ENCODE measurements at regions not wholly inside any gene's neighbourhood (a gene's known extent, or its start where the extent isn't known, plus 50 kb on each side); places are given as distances from the start of the nearest gene placed in this dataset.
"Not testable (repeated sequence)": the region's sequence is repeated elsewhere in the genome, so short reads cannot be mapped to it uniquely, and the experiment has no call there.

DNA sequence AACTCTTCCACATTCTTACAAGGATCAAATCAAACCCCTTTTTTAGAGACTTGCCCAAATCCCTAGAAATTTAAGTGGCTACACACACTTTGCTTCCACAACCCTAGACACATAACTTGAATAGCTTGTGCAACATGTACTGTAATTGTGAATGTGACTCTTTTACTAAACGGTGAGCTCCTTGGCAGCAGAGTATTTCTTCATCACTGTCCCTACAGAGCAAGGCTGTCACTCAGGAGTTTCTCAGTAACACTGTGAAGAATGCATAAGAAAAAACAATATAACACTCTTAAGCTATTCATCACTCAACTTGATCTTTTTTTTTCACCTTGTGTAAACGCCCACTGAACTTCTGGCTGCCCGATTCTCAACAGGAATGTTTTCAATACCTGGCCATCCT is 53.8 kb upstream of the ADAMTS18 start:
- Histone ChIP-seq H3K27ac (ENCODE audit: low read depth, low read length) (no peak overlapping the region), H3K4me1 (ENCODE audit: control insufficient read depth, insufficient read depth, low read length) (no peaks in the 10 kb centered on the region), H3K27me3 (ENCODE audit: control insufficient read depth, insufficient read depth, low read length) (no peaks in the 10 kb centered on the region), H3K9ac (ENCODE audit: low read depth, low read length) (no peak overlapping the region), H3K4me3 (ENCODE audit: low read depth, low read length) (no peak overlapping the region), H3K9me3 (ENCODE audit: control insufficient read depth, insufficient read depth, low read length) (no peaks in the 10 kb centered on the region), H3K36me3 (ENCODE audit: control insufficient read depth, insufficient read depth, low read length) (no peaks in the 10 kb centered on the region)

DNA sequence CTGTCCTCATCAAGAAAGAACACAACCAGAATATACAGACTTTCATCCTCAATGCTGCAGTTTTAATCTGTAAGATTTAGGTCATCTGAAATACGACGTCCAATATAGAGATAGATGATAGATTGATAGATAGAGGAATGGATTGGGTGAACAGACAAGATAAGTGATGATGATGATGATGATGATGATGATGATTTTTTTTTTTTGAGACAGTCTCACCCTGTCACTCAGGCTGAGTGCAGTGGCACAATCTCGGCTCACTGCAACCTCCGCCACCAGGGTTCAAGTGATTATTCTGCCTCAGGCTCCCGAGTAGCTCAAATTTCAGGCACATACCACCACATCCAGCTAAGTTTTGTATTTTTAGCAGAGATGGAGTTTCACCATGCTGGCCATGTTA is 56.3 kb upstream of the ADAMTS18 start:
- Histone ChIP-seq H3K36me3 (ENCODE audit: control insufficient read depth, insufficient read depth, low read length) (no peaks in the 10 kb centered on the region), H3K9me3 (ENCODE audit: control insufficient read depth, insufficient read depth, low read length) (no peaks in the 10 kb centered on the region), H3K27ac (ENCODE audit: low read depth, low read length) (no peak overlapping the region), H3K9ac (ENCODE audit: low read depth, low read length) (no peak overlapping the region), H3K27me3 (ENCODE audit: control insufficient read depth, insufficient read depth, low read length) (no peaks in the 10 kb centered on the region), H3K4me1 (ENCODE audit: control insufficient read depth, insufficient read depth, low read length) (no peaks in the 10 kb centered on the region), H3K4me3 (ENCODE audit: low read depth, low read length) (no peak overlapping the region)

DNA sequence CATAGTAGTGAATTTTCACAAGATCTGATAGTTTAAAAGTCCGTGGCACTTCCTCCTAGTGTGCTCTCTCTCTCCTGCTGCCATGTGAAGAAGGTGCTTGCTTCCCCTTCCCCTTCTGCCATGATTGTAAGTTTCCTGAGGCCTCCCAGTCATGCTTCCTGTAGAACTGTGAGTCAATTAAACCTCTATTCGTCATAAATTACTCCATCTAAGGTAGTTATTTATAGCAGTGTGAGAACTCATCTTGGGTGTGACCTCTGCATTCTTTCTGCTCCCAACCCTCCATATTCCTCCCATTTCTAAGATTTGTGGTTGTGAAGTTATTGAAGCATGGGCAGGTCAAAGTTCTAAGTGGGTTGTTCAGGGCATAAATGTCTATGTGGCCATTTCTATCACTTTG is 62.1 kb upstream of the ADAMTS18 start:
- Histone ChIP-seq H3K4me3 (ENCODE audit: low read depth, low read length) (no peak overlapping the region), H3K27ac (ENCODE audit: low read depth, low read length) (no peak overlapping the region), H3K9me3 (ENCODE audit: control insufficient read depth, insufficient read depth, low read length) (no peaks in the 10 kb centered on the region), H3K9ac (ENCODE audit: low read depth, low read length) (no peak overlapping the region), H3K27me3 (ENCODE audit: control insufficient read depth, insufficient read depth, low read length) (no peaks in the 10 kb centered on the region), H3K4me1 (ENCODE audit: control insufficient read depth, insufficient read depth, low read length) (peaks cover 22% of the 10 kb centered on the region), H3K36me3 (ENCODE audit: control insufficient read depth, insufficient read depth, low read length) (no peaks in the 10 kb centered on the region)

DNA sequence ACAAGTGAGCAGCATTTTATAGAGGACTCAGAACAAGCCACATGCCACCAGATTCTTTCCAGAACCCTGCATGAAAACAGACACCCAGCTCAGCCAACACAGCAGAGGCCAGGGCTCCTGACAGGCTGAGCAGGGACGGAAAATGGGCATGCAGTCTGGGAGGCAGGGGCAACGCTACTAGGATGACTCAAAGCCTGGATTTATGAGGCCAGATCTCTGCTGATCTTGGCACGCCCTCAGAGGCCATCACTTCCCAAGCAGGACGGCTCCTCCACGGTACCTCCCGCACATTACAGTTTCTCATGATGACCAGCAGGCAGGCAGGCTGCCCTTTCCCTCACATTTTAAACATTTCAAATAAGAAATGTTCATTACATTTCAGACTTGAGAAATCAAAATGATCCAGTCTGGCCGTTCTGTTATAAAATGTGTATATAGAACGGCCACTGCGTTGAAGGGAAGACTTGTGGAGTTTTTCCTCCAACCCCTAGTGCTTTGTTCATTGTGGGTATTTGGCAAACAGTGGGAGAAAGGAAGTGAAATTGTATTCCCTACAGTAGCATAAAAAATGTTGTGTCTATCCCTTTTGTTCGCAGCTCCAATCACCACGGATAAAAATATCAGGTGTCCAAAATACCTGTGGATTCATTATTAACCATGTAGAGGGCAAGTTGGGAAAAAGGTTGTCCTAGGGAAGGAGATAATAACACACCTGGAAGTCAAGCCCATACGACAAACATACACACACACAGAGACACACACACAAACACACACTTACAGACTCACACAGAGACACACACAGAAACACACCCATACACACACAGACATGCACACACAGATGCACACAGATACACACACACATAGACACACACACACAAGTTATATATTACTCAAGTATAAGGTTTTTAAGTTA is 64.8 kb upstream of the ADAMTS18 start:
- no peak overlapping the region for H3K4me3 ChIP-seq (ENCODE audit: low read depth, low read length)
- H3K9ac ChIP-seq (ENCODE audit: low read depth, low read length), result no peak overlapping the region
- H3K27ac ChIP-seq (ENCODE audit: low read depth, low read length), result no peak overlapping the region
- H3K36me3 ChIP-seq (ENCODE audit: control insufficient read depth, insufficient read depth, low read length), result no peaks in the 10 kb centered on the region
- H3K9me3 ChIP-seq (ENCODE audit: control insufficient read depth, insufficient read depth, low read length), result no peaks in the 10 kb centered on the region
- no peaks in the 10 kb centered on the region for H3K27me3 ChIP-seq (ENCODE audit: control insufficient read depth, insufficient read depth, low read length)
- peaks cover 30% of the 10 kb centered on the region for H3K4me1 ChIP-seq (ENCODE audit: control insufficient read depth, insufficient read depth, low read length)

DNA sequence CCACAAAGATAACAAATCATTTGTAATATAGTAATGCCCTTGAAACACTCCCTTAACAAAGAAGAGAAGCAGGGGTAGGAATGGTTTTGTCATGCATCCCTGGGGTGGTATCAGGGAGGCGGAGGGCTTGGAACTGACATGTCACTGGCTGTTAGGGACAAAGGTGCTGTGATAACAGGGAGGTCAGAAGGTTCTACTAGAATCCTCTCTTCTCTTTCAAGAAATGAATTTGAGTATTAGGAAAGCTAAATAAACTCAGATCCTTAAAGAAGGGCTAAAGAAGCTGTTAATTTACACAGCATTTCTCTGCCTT is 65.4 kb upstream of the ADAMTS18 start:
- H3K9ac ChIP-seq (ENCODE audit: low read depth, low read length), result no peak overlapping the region
- H3K4me1 ChIP-seq (ENCODE audit: control insufficient read depth, insufficient read depth, low read length), result peaks cover 30% of the 10 kb centered on the region
- H3K4me3 ChIP-seq (ENCODE audit: low read depth, low read length), result no peak overlapping the region
- no peaks in the 10 kb centered on the region for H3K36me3 ChIP-seq (ENCODE audit: control insufficient read depth, insufficient read depth, low read length)
- no peak overlapping the region for H3K27ac ChIP-seq (ENCODE audit: low read depth, low read length)
- no peaks in the 10 kb centered on the region for H3K27me3 ChIP-seq (ENCODE audit: control insufficient read depth, insufficient read depth, low read length)
- H3K9me3 ChIP-seq (ENCODE audit: control insufficient read depth, insufficient read depth, low read length), result no peaks in the 10 kb centered on the region

DNA sequence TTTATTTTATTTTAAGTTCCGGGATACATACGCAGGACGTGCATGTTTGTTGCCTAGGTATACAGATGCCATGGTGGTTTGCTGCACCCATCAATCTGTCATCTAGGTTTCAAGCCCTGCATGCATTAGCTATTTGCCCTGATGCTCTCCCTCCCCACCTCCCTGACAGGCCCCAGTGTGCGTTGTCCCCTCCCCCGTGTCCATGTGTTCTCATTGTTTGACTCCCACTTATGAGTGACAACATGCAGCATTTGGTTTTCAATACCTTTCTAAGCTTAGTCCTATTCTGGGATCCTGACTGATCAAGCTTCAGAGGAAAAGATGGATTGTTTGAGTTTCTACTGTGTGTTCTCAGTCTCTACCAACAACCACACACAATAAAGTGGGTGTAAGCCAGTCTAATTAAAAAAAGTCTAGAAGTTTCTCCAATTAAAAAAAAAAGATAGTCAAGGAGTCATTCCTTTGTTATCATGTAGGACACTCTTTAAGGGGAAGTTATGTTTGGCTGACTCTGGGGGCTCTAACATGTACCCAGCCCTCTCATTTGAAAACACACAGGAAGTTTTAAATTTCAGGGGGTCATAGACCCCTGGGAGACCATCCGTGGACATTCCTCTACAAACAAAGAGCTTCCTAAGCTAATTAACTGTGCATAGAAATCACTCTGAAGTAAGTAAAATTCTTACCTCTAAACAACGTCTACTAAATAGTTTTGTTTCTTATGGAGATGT is 66.3 kb upstream of the ADAMTS18 start:
- Histone ChIP-seq H3K27me3 (ENCODE audit: control insufficient read depth, insufficient read depth, low read length) (no peaks in the 10 kb centered on the region), H3K9ac (ENCODE audit: low read depth, low read length) (no peak overlapping the region), H3K36me3 (ENCODE audit: control insufficient read depth, insufficient read depth, low read length) (no peaks in the 10 kb centered on the region), H3K4me3 (ENCODE audit: low read depth, low read length) (no peak overlapping the region), H3K27ac (ENCODE audit: low read depth, low read length) (peak overlapping the region; percentile 45), H3K4me1 (ENCODE audit: control insufficient read depth, insufficient read depth, low read length) (peaks cover 30% of the 10 kb centered on the region), H3K9me3 (ENCODE audit: control insufficient read depth, insufficient read depth, low read length) (no peaks in the 10 kb centered on the region)

DNA sequence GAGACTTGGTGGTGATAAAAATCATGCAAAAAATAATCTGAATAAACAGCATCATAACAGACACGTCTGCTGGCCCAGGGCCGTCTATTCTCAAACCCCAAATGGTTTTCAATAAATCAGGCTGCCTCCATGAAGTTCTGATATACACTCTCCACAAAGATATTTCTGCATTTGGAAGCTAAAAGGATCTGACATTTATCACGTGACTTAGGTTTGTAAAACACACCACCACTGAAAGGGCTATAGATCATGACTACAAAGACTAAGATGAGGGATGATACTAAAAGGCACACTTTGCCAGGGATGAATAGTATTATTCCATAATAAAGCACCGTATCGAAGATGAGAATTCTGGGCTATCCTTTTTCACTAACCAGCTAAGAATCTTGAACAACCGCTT is 67.6 kb upstream of the ADAMTS18 start:
- Histone ChIP-seq H3K27me3 (ENCODE audit: control insufficient read depth, insufficient read depth, low read length) (no peaks in the 10 kb centered on the region), H3K36me3 (ENCODE audit: control insufficient read depth, insufficient read depth, low read length) (no peaks in the 10 kb centered on the region), H3K9me3 (ENCODE audit: control insufficient read depth, insufficient read depth, low read length) (no peaks in the 10 kb centered on the region), H3K9ac (ENCODE audit: low read depth, low read length) (no peak overlapping the region), H3K4me3 (ENCODE audit: low read depth, low read length) (no peak overlapping the region), H3K27ac (ENCODE audit: low read depth, low read length) (no peak overlapping the region), H3K4me1 (ENCODE audit: control insufficient read depth, insufficient read depth, low read length) (peaks cover 30% of the 10 kb centered on the region)

DNA sequence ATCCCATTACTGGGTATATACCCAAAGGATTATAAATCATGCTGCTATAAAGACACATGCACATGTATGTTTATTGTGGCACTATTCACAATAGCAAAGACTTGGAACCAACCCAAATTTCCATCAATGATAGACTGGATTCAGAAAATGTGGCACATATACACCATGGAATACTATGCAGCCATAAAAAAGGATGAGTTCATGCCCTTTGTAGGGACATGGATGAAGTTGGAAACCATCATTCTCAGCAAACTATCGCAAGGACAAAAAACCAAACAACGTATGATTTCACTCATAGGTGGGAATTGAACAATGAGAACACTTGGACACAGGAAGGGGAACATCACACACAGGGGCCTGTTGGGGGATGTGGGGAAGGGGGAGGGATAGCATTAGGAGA is 71.7 kb upstream of the ADAMTS18 start:
- H3K9me3 ChIP-seq (ENCODE audit: control insufficient read depth, insufficient read depth, low read length); H3K4me3 ChIP-seq (ENCODE audit: low read depth, low read length); H3K9ac ChIP-seq (ENCODE audit: low read depth, low read length); H3K27me3 ChIP-seq (ENCODE audit: control insufficient read depth, insufficient read depth, low read length); H3K36me3 ChIP-seq (ENCODE audit: control insufficient read depth, insufficient read depth, low read length); H3K27ac ChIP-seq (ENCODE audit: low read depth, low read length): not testable (repeated sequence)
- H3K4me1 ChIP-seq (ENCODE audit: control insufficient read depth, insufficient read depth, low read length), result peaks cover 12% of the 10 kb centered on the region

DNA sequence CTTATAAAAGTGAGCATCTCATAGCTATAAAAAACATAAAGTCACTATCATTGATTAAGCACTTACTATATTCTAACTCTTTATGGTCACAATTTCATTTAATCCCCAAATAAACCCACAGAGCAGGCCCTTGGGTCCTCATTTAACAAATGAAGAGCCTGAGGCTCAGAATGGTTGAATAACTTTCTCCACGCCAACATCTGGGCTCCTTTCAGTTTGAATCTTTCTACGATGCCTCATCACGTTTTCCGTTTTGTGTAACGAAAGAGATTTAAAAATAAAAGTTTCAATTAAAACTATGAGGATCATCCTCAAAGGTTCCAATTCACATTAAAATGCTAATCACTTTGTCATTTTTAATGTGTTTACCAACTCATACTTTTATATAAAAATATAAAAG is 74.2 kb upstream of the ADAMTS18 start:
- no peaks in the 10 kb centered on the region for H3K27me3 ChIP-seq (ENCODE audit: control insufficient read depth, insufficient read depth, low read length)
- H3K36me3 ChIP-seq (ENCODE audit: control insufficient read depth, insufficient read depth, low read length), result no peaks in the 10 kb centered on the region
- no peaks in the 10 kb centered on the region for H3K4me1 ChIP-seq (ENCODE audit: control insufficient read depth, insufficient read depth, low read length)
- H3K9ac ChIP-seq (ENCODE audit: low read depth, low read length), result no peak overlapping the region
- no peaks in the 10 kb centered on the region for H3K9me3 ChIP-seq (ENCODE audit: control insufficient read depth, insufficient read depth, low read length)
- H3K4me3 ChIP-seq (ENCODE audit: low read depth, low read length), result no peak overlapping the region
- no peak overlapping the region for H3K27ac ChIP-seq (ENCODE audit: low read depth, low read length)

DNA sequence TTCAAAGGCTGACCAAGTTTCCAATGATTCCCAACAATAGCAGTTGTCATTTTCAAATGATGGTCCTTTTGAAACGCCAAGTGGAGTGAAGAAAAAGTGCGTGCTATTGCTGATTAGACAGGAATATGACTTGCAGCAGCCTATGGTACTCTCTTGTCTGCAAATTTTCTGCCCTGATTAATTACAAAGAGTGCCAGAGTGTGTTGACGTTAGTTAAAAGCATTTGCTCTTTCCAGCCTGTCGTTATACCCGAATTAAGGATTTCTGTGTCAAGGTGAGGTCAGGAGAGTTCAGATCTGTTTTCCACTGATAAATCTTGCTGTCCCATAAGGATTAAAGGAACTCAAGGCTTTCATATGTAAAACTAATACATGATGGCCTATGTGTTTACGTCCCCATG is 75.0 kb upstream of the ADAMTS18 start:
- H3K36me3 ChIP-seq (ENCODE audit: control insufficient read depth, insufficient read depth, low read length), result no peaks in the 10 kb centered on the region
- no peaks in the 10 kb centered on the region for H3K27me3 ChIP-seq (ENCODE audit: control insufficient read depth, insufficient read depth, low read length)
- no peaks in the 10 kb centered on the region for H3K9me3 ChIP-seq (ENCODE audit: control insufficient read depth, insufficient read depth, low read length)
- H3K4me3 ChIP-seq (ENCODE audit: low read depth, low read length), result no peak overlapping the region
- no peaks in the 10 kb centered on the region for H3K4me1 ChIP-seq (ENCODE audit: control insufficient read depth, insufficient read depth, low read length)
- H3K9ac ChIP-seq (ENCODE audit: low read depth, low read length), result no peak overlapping the region
- H3K27ac ChIP-seq (ENCODE audit: low read depth, low read length), result no peak overlapping the region

DNA sequence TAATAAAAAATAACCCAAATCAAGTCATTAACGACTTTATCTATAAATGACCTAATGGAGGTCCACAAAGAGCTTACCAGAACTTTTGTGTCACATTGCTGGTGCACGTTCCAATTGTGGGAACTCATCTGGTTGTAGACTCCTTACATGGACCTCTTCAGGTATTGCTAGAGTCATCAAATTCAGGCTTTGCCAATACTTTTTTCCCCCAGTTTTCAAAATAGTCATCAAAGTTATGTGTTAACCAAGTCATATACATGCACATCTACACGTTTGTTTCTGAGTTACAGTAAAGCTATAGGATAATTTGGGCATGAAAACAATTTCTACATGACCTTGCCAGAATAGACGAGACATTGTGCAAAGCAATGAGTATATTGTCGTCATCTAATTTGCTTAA is 76.2 kb upstream of the ADAMTS18 start:
- H3K4me3 ChIP-seq (ENCODE audit: low read depth, low read length), result no peak overlapping the region
- no peaks in the 10 kb centered on the region for H3K27me3 ChIP-seq (ENCODE audit: control insufficient read depth, insufficient read depth, low read length)
- no peak overlapping the region for H3K9ac ChIP-seq (ENCODE audit: low read depth, low read length)
- no peak overlapping the region for H3K27ac ChIP-seq (ENCODE audit: low read depth, low read length)
- H3K36me3 ChIP-seq (ENCODE audit: control insufficient read depth, insufficient read depth, low read length), result no peaks in the 10 kb centered on the region
- no peaks in the 10 kb centered on the region for H3K4me1 ChIP-seq (ENCODE audit: control insufficient read depth, insufficient read depth, low read length)
- no peaks in the 10 kb centered on the region for H3K9me3 ChIP-seq (ENCODE audit: control insufficient read depth, insufficient read depth, low read length)
